ENCODE measurements at regions not wholly inside any gene's neighbourhood (a gene's known extent, or its start where the extent isn't known, plus 50 kb on each side); places are given as distances from the start of the nearest gene placed in this dataset.

- Histone ChIP-seq H3K27ac (ENCODE audit: low read length) (no peak overlapping the region), H3K4me2 (ENCODE audit: low read length) (no peak overlapping the region), H2AFZ (ENCODE audit: low read depth, low read length) (no peak overlapping the region), H3K79me2 (ENCODE audit: low read length) (no peaks in the 10 kb centered on the region), H3K27me3 (ENCODE audit: low read depth, low read length) (no peaks in the 10 kb centered on the region; the same call in none of the 2 replicates), H3K36me3 (replicated peaks; ENCODE audit: low read depth, low read length) (no peaks in the 10 kb centered on the region), H3K9me3 (ENCODE audit: insufficient read depth, low read length) (no peaks in the 10 kb centered on the region), H4K20me1 (ENCODE audit: insufficient read depth, low read length) (no peaks in the 10 kb centered on the region), H3K9ac (ENCODE audit: low read length) (no peak overlapping the region), H3K4me3 (ENCODE audit: low read length) (no peak overlapping the region), H3K4me1 (ENCODE audit: low read length) (no peaks in the 10 kb centered on the region)
- TF ChIP-seq, protein P1, sequence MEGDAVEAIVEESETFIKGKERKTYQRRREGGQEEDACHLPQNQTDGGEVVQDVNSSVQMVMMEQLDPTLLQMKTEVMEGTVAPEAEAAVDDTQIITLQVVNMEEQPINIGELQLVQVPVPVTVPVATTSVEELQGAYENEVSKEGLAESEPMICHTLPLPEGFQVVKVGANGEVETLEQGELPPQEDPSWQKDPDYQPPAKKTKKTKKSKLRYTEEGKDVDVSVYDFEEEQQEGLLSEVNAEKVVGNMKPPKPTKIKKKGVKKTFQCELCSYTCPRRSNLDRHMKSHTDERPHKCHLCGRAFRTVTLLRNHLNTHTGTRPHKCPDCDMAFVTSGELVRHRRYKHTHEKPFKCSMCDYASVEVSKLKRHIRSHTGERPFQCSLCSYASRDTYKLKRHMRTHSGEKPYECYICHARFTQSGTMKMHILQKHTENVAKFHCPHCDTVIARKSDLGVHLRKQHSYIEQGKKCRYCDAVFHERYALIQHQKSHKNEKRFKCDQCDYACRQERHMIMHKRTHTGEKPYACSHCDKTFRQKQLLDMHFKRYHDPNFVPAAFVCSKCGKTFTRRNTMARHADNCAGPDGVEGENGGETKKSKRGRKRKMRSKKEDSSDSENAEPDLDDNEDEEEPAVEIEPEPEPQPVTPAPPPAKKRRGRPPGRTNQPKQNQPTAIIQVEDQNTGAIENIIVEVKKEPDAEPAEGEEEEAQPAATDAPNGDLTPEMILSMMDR (IDR thresholded peaks at IDR 0.05; ENCODE audit: low read depth, low read length) = no peak
- no peak for TF ChIP-seq EZH2phosphoT487 (IDR thresholded peaks at IDR 0.05; ENCODE audit: low read depth)
Measured at GRCh38 chr3:137924628-137925027, 85.3 kb upstream of the CLDN18 start.

- no peaks in the 10 kb centered on the region for H3K9me3 ChIP-seq (ENCODE audit: insufficient read depth, low read length)
- H3K4me3 ChIP-seq (ENCODE audit: low read length) = no peak overlapping the region
- H3K4me1 ChIP-seq (ENCODE audit: low read length) = no peaks in the 10 kb centered on the region
- H2AFZ ChIP-seq (ENCODE audit: low read depth, low read length) = no peak overlapping the region
- H3K79me2 ChIP-seq (ENCODE audit: low read length) = no peaks in the 10 kb centered on the region
- H3K4me2 ChIP-seq (ENCODE audit: low read length) = no peak overlapping the region
- H3K27me3 ChIP-seq (ENCODE audit: low read depth, low read length) = no peaks in the 10 kb centered on the region; the same call in none of the 2 replicates
- no peak overlapping the region for H3K9ac ChIP-seq (ENCODE audit: low read length)
- TF ChIP-seq, protein P1 (IDR thresholded peaks at IDR 0.05; ENCODE audit: low read depth, low read length) = no peak
- TF ChIP-seq EZH2phosphoT487 (IDR thresholded peaks at IDR 0.05; ENCODE audit: low read depth) = no peak
- no peak overlapping the region for H3K27ac ChIP-seq (ENCODE audit: low read length)
- H3K36me3 ChIP-seq (replicated peaks; ENCODE audit: low read depth, low read length) = no peaks in the 10 kb centered on the region
- H4K20me1 ChIP-seq (ENCODE audit: insufficient read depth, low read length) = no peaks in the 10 kb centered on the region
Measured at GRCh38 chr3:137925080-137925479, 84.9 kb upstream of the CLDN18 start.

GRCh38 chr3:137926991-137927390, 83.0 kb upstream of the CLDN18 start:
- peaks cover 2% of the 10 kb centered on the region; the same call in 1 of the 2 replicates for H3K27me3 ChIP-seq (ENCODE audit: low read depth, low read length)
- H3K36me3 ChIP-seq (replicated peaks; ENCODE audit: low read depth, low read length) = no peaks in the 10 kb centered on the region
- no peaks in the 10 kb centered on the region for H3K9me3 ChIP-seq (ENCODE audit: insufficient read depth, low read length)
- H3K4me1 ChIP-seq (ENCODE audit: low read length) = no peaks in the 10 kb centered on the region
- H2AFZ ChIP-seq (ENCODE audit: low read depth, low read length) = no peak overlapping the region
- H3K27ac ChIP-seq (ENCODE audit: low read length) = no peak overlapping the region
- no peak overlapping the region for H3K4me2 ChIP-seq (ENCODE audit: low read length)
- H4K20me1 ChIP-seq (ENCODE audit: insufficient read depth, low read length) = no peaks in the 10 kb centered on the region
- no peak overlapping the region for H3K4me3 ChIP-seq (ENCODE audit: low read length)
- TF ChIP-seq, protein P1 (IDR thresholded peaks at IDR 0.05; ENCODE audit: low read depth, low read length) = no peak
- no peak for TF ChIP-seq EZH2phosphoT487 (IDR thresholded peaks at IDR 0.05; ENCODE audit: low read depth)
- H3K9ac ChIP-seq (ENCODE audit: low read length) = no peak overlapping the region
- H3K79me2 ChIP-seq (ENCODE audit: low read length) = no peaks in the 10 kb centered on the region

- peaks cover 8% of the 10 kb centered on the region; the same call in 1 of the 2 replicates for H3K27me3 ChIP-seq (ENCODE audit: low read depth, low read length)
- no peak overlapping the region for H2AFZ ChIP-seq (ENCODE audit: low read depth, low read length)
- TF ChIP-seq, protein P1 (IDR thresholded peaks at IDR 0.05; ENCODE audit: low read depth, low read length) = no peak
- TF ChIP-seq EZH2phosphoT487 (IDR thresholded peaks at IDR 0.05; ENCODE audit: low read depth) = no peak
- H3K4me3 ChIP-seq (ENCODE audit: low read length) = no peak overlapping the region
- H3K36me3 ChIP-seq (replicated peaks; ENCODE audit: low read depth, low read length) = no peaks in the 10 kb centered on the region
- H3K4me2 ChIP-seq (ENCODE audit: low read length) = no peak overlapping the region
- no peaks in the 10 kb centered on the region for H3K79me2 ChIP-seq (ENCODE audit: low read length)
- no peaks in the 10 kb centered on the region for H4K20me1 ChIP-seq (ENCODE audit: insufficient read depth, low read length)
- H3K9ac ChIP-seq (ENCODE audit: low read length) = no peak overlapping the region
- H3K27ac ChIP-seq (ENCODE audit: low read length) = no peak overlapping the region
- no peaks in the 10 kb centered on the region for H3K4me1 ChIP-seq (ENCODE audit: low read length)
- no peaks in the 10 kb centered on the region for H3K9me3 ChIP-seq (ENCODE audit: insufficient read depth, low read length)
Measured at GRCh38 chr3:137930976-137931375, 79.0 kb upstream of the CLDN18 start.
